Hematopoietic multipotent progenitor cell (in vitro differentiated cells): ENCODE measurements at regions not wholly inside any gene's neighbourhood (a gene's known extent, or its start where the extent isn't known, plus 50 kb on each side); places are given as distances from the start of the nearest gene placed in this dataset.
"Not testable (repeated sequence)": the region's sequence is repeated elsewhere in the genome, so short reads cannot be mapped to it uniquely, and the experiment has no call there.

Experiments
- DNase-seq, 3 donors: peaks; one replicate each; pipeline ENCODE4 v3.0.0-alpha.2; 2011 to 2015; ENCODE audit warnings: low read depth in 2 of 3, low spot score in 2 of 3

DNA sequence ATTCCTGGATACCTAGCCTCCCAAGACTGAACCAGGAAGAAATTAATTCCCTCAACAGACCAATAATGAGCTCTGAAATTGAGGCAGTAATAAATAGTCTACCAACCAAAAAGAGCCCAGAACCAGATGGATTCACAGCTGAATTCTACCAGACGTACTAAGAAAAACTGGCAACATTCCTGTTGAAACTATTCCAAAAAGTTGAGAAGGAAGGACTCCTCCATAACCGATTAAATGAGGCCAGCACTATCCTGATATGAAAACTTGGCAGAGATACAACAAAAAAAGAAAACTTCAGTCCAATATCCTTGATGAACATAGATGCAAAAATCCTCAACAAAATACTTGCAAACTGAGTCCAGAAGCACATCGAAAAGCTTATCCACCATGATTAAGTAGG lies 392.5 kb upstream of the GRAMD2B start:
- DNase-seq = no peak

DNA sequence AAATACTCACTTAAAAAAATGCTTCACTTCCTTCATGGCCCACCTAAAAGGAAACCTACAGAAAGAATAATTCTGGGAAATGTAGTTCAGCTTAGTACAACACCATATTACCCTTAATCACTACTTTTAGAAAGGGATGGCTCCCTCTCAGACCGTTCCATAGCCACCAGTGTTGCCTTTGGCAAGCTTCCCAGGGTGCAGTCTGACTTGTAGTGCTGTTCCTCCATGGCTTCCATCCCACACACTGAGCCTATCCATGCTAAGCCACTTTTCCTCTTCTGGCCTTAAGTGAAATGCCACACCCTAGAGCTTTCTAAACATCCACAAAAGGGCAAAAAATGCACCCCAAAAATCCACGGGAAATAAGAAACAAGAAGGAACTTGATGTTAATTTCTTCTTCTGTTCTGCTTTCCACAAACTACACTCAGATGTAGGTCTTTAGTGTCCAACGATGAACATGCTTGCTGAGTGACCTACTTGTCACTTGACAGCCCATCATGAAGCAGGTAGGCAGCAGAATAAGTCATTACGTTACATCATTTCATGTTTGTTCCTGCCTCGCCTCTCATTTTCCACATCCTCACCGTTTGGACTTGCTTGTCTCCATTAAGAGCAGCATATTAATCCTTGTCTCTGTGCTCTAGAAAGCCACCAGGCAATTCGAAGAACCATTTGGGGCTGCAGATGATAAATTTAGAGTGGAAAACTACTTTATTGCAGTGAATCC lies 391.1 kb upstream of the GRAMD2B start:
- no peak for DNase-seq

- DNase-seq = no peak
These were observed 379.5 kb upstream of the GRAMD2B start for GRCh38 chr5:126043688-126044087.

DNA sequence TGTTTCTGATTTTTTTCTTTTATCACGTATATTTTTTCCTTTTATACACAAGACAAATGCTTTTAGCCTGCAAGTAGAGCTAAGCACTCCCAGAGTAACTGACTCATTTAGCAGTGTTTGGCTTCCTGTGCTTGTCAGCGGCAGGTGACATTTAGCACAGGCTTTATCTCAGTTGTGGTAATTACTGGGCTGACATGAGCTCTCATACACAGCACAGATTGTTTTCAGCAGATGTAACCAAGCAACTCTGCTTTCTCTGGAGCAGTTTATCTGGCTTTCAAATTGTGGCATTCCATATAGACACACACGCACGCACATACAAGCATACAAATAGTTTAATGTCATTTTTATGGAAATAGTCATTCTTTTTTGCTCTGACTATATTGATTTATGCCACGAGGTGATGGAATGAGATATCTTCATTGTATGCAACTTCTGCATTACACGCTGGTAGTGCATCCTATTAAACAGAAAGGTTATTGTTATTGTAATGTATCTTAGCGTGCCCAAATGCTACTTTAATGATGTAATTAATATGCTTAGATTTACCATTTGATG lies 379.0 kb upstream of the GRAMD2B start:
- no peak for DNase-seq

- no peak for DNase-seq
These were observed 378.2 kb upstream of the GRAMD2B start for GRCh38 chr5:126044931-126045565.

DNA sequence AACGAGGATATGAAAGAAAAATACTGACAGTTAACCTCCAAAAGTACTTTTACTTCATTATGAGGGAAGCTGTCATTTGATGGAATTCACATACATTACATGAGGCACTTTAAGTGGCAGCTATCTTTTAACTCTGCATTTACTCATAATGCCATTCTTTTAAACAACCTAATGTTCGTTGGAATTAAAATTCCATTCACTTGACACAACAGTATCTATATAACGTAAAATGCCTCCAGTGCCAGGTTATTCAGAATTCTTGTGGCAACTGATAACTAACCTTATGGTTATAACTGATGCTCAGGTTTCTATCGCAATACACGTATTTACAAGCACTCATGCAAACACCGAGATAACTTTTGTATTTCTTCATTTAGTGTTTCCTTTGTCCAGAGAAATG lies 376.9 kb upstream of the GRAMD2B start:
- no peak for DNase-seq

DNA sequence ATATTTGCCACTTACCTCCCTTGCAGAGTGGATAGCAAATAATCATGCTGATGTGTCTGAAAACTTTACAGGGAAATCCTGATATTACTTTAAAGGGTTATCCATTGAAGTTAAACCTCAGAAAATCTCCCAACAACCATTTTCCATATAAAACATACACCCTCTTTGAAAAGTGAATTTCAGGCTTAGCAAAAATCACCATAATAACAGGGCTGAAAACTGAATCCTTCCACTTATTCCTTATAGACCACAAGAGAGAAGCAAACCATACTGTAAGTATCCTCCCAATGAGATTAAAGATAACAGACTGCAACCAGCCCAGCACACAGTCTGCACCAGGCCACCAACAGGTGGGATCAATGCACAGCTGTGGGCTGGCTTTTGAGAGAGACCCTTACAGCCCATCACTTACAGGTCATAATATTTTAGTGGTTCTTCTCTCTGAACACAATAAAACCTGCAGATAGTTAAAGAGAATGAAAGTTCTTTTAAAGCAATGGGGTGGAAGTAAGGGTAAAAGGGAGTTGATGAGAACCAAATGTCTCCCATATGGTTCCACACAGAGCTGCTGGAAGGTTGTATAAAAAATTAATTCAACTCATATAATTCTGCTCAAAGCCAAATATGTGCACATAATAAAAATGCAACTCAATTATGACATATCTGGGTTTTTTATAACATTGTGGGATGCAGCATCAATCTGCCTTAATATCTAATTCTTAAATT lies 376.2 kb upstream of the GRAMD2B start:
- no peak for DNase-seq

DNA sequence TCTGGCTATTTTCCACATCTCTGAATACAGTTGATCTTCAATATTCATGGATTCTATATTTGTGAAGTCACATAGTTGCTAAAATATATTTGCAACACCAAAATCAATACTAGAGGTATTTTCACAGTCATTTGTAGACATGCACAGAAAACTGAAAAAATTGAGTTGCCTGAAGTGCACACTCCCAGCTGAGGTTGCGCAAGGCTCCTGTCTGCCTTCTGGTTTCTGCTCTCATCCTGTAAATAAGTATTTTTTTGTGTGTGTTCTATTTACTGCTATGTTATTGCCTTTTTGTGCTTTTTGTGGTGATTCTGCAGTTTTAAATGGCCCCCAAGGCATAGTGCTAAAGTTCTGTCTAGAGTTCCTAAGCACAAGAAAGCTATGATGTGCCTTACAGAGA lies 371.1 kb upstream of the GRAMD2B start:
- no peak for DNase-seq

GRCh38 chr5:126052791-126053190 lies 370.4 kb upstream of the GRAMD2B start:
- no peak for DNase-seq

DNA sequence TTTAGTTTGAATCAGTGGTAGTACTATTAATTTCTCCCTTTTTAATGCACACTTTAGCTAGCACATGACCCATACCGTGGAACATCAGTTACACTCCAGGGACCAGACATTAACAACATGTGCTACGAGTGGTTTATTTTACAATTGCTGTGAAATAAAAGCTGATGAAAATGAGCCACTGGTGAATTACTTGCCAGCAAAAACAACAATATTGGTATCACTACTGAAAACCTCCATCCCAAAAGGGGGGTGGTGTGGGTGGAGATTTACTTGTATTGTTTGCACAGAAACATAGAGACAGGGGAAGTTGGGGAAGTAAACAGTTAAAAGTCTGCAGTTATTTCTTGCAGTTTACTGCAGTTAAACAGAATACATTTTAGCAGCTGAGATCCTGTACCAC lies 369.6 kb upstream of the GRAMD2B start:
- no peak for DNase-seq

- no peak for DNase-seq
These were observed 368.4 kb upstream of the GRAMD2B start for GRCh38 chr5:126054577-126055347.

DNA sequence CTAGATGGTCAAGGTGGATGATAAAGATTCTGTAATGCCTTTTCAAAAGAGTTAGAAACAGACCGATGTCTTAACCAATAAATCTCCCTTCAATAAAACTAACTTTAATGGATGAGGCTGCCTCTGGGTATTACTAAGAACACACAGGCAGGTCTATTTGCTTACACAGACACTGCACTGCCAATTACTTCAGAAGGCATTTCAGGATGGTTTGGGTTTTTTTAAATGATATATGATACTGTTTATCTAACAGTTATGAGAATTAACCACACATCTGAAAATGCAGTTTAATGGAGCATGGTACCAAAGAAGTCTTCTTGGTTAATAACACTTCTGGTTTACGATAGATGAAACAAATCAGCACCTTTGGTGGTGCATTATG lies 367.9 kb upstream of the GRAMD2B start:
- no peak for DNase-seq

GRCh38 chr5:126056352-126056751 lies 366.9 kb upstream of the GRAMD2B start:
- DNase-seq = no peak

- no peak for DNase-seq
These were observed 366.2 kb upstream of the GRAMD2B start for GRCh38 chr5:126056851-126057622.

DNA sequence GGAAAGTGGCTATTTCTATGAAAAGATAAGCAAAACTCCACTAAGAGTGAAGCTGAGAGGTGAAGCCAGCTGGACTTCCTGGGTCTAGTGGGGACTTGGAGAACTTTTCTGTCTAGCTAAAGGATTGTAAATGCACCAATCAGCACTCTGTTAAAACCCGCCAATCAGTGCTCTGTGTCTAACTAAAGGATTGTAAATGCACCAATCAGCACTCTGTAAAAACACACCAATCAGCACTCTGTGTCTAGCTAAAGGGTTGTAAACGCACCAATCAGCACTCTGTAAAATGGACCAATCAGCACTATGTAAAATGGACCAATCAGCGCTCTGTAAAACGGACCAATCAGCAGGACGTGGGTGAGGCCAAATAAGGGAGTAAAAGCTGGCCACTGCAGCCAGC lies 364.8 kb upstream of the GRAMD2B start:
- not testable (repeated sequence) for DNase-seq

GRCh38 chr5:126062398-126063221 lies 360.6 kb upstream of the GRAMD2B start:
- no peak for DNase-seq

- no peak for DNase-seq
These were observed 358.1 kb upstream of the GRAMD2B start for GRCh38 chr5:126065061-126065460.

DNA sequence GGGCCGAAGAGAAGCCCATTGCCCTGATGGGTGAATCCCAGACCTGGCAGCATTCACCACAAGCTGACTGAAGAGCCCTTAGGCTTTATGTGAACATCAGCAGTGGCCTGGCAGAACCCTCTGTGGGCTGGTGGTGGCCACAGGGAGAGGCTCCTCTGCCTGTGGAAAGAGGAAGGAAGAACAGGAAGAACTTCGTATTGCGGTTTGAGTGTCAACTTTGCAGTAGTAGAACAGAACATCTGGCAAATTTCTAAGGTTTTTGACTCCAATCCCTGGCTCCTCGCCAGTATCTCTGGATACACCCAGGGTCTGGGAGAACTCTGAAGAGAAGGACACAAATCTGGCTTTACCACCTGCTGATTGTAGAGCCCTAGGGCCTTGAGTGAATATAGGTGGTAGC lies 356.4 kb upstream of the GRAMD2B start:
- DNase-seq = peak in 1 of 3 donors; percentile 2

- DNase-seq = no peak
These were observed 355.8 kb upstream of the GRAMD2B start for GRCh38 chr5:126067404-126067803.
